DMS79 treated with DMSO at 0.1 percent for 48 hours (cell line): ENCODE measurements at regions not wholly inside any gene's neighbourhood (a gene's known extent, or its start where the extent isn't known, plus 50 kb on each side); places are given as distances from the start of the nearest gene placed in this dataset.
"Not testable (repeated sequence)": the region's sequence is repeated elsewhere in the genome, so short reads cannot be mapped to it uniquely, and the experiment has no call there.

Experiments
- DNase-seq: peaks from one replicate; lab custom pipeline; 2025; lab: John Stamatoyannopoulos, UW

- DNase-seq, result no peak
Observed at GRCh38 chr20:22819112-22819511, 216.0 kb upstream of the SSTR4 start.

GRCh38 chr20:22819784-22820183 is 215.3 kb upstream of the SSTR4 start:
- DNase-seq, result no peak

GRCh38 chr20:22821081-22821727 is 213.9 kb upstream of the SSTR4 start:
- DNase-seq, result no peak

GRCh38 chr20:22821796-22822195 is 213.3 kb upstream of the SSTR4 start:
- DNase-seq, result no peak

- DNase-seq, result no peak
Observed at GRCh38 chr20:22823119-22823518, 212.0 kb upstream of the SSTR4 start.

GRCh38 chr20:22824077-22824476 is 211.0 kb upstream of the SSTR4 start:
- no peak for DNase-seq

- no peak for DNase-seq
Observed at GRCh38 chr20:22825076-22825475, 210.0 kb upstream of the SSTR4 start.

GRCh38 chr20:22825546-22825945 is 209.6 kb upstream of the SSTR4 start:
- DNase-seq, result no peak

- DNase-seq, result no peak
Observed at GRCh38 chr20:22826306-22827230, 208.5 kb upstream of the SSTR4 start.

- no peak for DNase-seq
Observed at GRCh38 chr20:22827916-22828315, 207.2 kb upstream of the SSTR4 start.

- DNase-seq, result no peak
Observed at GRCh38 chr20:22829356-22829755, 205.8 kb upstream of the SSTR4 start.

- DNase-seq, result no peak
Observed at GRCh38 chr20:22830138-22830537, 205.0 kb upstream of the SSTR4 start.

GRCh38 chr20:22830715-22831114 is 204.4 kb upstream of the SSTR4 start:
- not testable (repeated sequence) for DNase-seq

GRCh38 chr20:22833851-22834250 is 201.3 kb upstream of the SSTR4 start:
- no peak for DNase-seq

GRCh38 chr20:22834651-22835256 is 200.4 kb upstream of the SSTR4 start:
- no peak for DNase-seq

- DNase-seq, result no peak
Observed at GRCh38 chr20:22836211-22836610, 198.9 kb upstream of the SSTR4 start.

- DNase-seq, result no peak
Observed at GRCh38 chr20:22836877-22837276, 198.2 kb upstream of the SSTR4 start.

GRCh38 chr20:22838001-22838400 is 197.1 kb upstream of the SSTR4 start:
- DNase-seq, result no peak

- no peak for DNase-seq
Observed at GRCh38 chr20:22841846-22842245, 193.3 kb upstream of the SSTR4 start.

GRCh38 chr20:22842793-22843192 is 192.3 kb upstream of the SSTR4 start:
- DNase-seq, result no peak

- DNase-seq, result no peak
Observed at GRCh38 chr20:22844959-22845358, 190.2 kb upstream of the SSTR4 start.

GRCh38 chr20:22846863-22847262 is 188.2 kb upstream of the SSTR4 start:
- DNase-seq, result no peak

- DNase-seq, result no peak
Observed at GRCh38 chr20:22848364-22848763, 186.7 kb upstream of the SSTR4 start.
